ENCODE measurements at regions not wholly inside any gene's neighbourhood (a gene's known extent, or its start where the extent isn't known, plus 50 kb on each side); places are given as distances from the start of the nearest gene placed in this dataset.

DNA sequence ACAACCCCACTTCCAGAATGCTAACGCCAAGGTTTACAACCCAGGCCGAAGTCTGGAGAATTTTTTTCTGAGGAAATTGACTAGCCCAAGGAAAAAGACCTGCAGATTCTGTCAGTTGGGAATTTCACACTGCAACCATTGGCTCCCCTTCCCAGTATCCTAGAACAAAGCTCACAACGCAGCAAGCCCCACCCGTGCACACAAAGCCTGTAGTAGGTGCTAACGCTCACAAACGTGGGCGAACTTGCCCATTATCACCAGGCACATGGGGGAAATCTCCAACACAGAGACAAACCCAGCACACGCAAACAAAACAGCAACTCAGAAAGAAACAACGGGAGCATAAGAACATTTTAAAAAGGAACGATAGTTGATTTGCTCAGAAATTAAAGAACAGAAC lies 265.1 kb downstream of the EIPR1 start:
- no peak for DNase-seq (ENCODE audit: low read depth)
- H3K4me3 ChIP-seq (ENCODE audit: low read depth, low read length), result no peak overlapping the region
- TF ChIP-seq, protein P1, sequence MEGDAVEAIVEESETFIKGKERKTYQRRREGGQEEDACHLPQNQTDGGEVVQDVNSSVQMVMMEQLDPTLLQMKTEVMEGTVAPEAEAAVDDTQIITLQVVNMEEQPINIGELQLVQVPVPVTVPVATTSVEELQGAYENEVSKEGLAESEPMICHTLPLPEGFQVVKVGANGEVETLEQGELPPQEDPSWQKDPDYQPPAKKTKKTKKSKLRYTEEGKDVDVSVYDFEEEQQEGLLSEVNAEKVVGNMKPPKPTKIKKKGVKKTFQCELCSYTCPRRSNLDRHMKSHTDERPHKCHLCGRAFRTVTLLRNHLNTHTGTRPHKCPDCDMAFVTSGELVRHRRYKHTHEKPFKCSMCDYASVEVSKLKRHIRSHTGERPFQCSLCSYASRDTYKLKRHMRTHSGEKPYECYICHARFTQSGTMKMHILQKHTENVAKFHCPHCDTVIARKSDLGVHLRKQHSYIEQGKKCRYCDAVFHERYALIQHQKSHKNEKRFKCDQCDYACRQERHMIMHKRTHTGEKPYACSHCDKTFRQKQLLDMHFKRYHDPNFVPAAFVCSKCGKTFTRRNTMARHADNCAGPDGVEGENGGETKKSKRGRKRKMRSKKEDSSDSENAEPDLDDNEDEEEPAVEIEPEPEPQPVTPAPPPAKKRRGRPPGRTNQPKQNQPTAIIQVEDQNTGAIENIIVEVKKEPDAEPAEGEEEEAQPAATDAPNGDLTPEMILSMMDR (conservative IDR thresholded peaks at IDR 0.05; ENCODE audit: low read depth, low read length), result no peak

DNA sequence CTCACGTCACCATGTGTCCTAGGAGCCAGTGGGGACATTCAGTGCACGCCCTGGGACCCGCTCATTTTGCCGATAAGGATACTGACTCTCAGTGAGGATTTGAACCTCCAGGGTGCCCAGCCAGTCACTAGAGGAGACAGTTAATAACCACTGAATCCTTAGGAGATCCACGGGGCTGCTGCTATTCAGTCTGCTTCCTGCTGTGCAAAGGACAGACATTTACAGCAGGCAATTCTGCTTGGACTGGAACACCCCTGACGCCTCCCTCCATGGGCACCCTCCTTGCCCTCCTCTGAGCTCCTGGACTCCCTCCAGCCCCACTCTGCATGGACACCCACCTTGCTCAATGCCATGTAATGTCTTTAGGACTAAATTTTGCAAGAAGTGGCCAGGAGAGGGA lies 265.5 kb downstream of the EIPR1 start:
- TF ChIP-seq, protein P1 (conservative IDR thresholded peaks at IDR 0.05; ENCODE audit: low read depth, low read length), result no peak
- H3K4me3 ChIP-seq (ENCODE audit: low read depth, low read length), result no peak overlapping the region
- no peak for DNase-seq (ENCODE audit: low read depth)

DNA sequence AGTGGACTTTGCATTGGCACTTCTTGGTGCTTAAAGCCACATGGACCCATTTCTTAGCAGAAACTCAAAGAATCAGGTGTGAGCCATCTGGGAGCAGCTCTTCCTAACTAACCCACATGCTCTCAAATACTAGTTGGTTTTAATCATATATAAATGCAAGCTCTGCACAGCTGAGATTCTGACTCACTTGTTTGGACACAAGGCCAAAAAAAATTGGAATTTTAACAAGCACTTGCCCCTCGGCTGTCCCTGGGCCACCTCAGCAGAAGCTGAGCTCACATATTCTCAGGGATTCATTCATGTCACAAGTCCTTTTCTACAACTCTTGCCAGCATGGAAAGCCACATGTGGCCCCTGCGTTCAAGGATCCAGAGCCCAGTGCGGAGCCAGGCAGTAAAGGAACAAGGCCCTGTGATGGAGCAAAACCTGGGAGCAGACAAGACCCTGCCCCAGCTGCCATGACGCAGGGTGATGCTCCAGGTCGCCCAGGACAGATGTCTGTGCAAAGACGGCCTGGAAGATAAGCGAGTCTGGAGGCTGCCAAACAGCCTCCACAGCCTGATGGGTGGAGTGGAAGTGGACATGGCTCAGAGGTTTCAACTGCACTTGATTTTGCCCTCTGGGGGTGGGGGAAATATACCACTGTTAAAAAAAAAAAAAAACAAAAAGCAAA lies 266.5 kb downstream of the EIPR1 start:
- TF ChIP-seq, protein P1 (conservative IDR thresholded peaks at IDR 0.05; ENCODE audit: low read depth, low read length), result no peak
- no peak for DNase-seq (ENCODE audit: low read depth)
- H3K4me3 ChIP-seq (ENCODE audit: low read depth, low read length), result no peak overlapping the region

DNA sequence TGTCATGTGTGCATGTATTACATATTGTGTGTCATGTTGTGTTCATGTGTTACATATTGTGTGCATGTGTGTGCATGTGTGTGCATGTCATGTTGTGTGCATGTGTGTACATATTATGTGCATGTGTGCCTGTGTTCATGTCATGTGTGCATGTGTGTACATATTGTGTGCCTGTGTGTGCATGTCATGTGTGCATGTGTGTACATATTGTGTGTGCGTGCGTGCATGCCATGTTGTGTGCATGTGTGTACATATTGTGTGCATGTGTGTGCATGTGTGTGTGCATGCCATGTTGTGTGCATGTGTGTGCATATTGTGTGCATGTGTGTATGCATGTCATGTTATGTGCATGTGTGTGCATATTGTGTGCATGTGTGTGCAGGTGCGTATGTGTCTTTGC lies 267.1 kb downstream of the EIPR1 start:
- H3K4me3 ChIP-seq (ENCODE audit: low read depth, low read length), result no peak overlapping the region
- no peak for DNase-seq (ENCODE audit: low read depth)
- TF ChIP-seq, protein P1 (conservative IDR thresholded peaks at IDR 0.05; ENCODE audit: low read depth, low read length), result no peak

DNA sequence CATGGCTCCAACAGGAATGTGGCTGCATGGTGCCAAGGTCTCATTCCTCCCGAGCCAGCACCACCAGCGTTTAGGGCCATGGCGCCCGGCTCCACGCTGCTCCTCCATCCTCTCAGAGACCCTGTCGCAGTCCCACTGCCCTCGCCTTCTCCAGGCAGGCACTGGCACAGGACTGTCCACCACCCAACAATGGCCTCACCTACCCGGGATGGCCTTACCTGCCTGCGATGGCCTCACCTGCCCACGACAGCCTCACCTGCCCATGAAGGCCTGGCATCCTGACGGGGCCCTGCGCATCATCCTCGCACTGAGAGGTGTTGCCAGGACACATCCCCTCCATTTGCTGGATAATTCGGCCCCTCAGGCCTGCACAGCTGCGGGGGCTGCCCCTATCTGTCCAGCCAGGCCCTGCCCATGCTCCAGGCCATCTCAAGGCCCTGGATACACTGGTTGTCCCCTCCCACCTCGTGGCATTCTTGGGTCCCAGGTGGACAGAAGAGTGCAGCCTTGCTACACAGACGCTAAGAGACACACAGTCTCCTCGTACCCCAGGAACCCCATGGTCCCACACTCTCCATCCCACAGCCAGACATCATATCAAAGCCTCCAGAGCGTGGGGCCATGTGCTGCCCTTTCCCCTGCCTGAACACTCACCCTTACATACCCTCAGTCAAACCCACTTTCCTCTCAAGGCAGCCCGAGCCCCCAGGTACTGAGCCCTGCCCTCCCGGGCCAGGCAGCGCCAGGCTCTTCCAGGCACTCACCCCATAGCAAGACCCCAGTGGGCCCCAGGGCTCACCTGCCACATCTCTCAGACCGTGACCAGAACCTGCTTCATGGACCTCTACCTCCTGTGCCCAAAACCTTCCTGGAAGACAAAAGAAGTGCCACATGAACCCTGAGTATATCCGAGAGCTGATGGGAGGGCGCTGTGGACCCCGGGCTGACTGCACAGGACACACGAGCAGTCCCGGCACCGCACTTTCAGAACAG lies 268.6 kb downstream of the EIPR1 start:
- no peak for DNase-seq (ENCODE audit: low read depth)
- TF ChIP-seq, protein P1 (conservative IDR thresholded peaks at IDR 0.05; ENCODE audit: low read depth, low read length), result no peak
- no peak overlapping the region for H3K4me3 ChIP-seq (ENCODE audit: low read depth, low read length)

DNA sequence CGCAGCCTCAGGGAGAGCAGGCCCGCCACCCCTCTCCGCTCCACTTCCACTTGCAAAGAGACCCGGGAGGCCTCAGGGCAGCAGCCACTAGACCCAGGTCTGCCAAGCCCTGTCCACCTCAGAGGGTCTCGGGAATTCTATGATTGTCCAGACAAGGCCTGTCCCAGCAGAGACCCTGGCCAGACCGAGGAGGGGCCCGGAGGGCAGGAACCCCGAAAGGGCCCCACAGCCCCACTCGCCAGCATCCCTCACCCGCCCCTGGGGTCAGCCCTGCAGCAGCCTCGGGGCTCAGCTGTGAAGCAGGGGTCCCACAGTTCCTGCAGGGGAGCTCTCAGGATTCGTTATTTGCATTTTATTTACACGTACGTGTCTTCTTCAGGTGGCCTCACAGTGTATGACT lies 269.5 kb downstream of the EIPR1 start:
- no peak for DNase-seq (ENCODE audit: low read depth)
- TF ChIP-seq, protein P1 (conservative IDR thresholded peaks at IDR 0.05; ENCODE audit: low read depth, low read length), result no peak
- no peak overlapping the region for H3K4me3 ChIP-seq (ENCODE audit: low read depth, low read length)

All from choroid plexus epithelial cell (primary cell).